ENCODE measurements at regions not wholly inside any gene's neighbourhood (a gene's known extent, or its start where the extent isn't known, plus 50 kb on each side); places are given as distances from the start of the nearest gene placed in this dataset.
"Not testable (repeated sequence)": the region's sequence is repeated elsewhere in the genome, so short reads cannot be mapped to it uniquely, and the experiment has no call there.

GRCh38 chr6:165854061-165854862 is 191.2 kb upstream of the PDE10A start:
- H3K4me3 ChIP-seq (ENCODE audit: low read depth, low read length): peak overlapping the region; percentile 24

GRCh38 chr6:165852676-165853075 is 189.6 kb upstream of the PDE10A start:
- H3K4me3 ChIP-seq (ENCODE audit: low read depth, low read length): no peak overlapping the region

GRCh38 chr6:165850434-165851019 is 187.5 kb upstream of the PDE10A start:
- no peak overlapping the region for H3K4me3 ChIP-seq (ENCODE audit: low read depth, low read length)

- no peak overlapping the region for H3K4me3 ChIP-seq (ENCODE audit: low read depth, low read length)
These were observed 186.7 kb upstream of the PDE10A start for GRCh38 chr6:165849534-165850430.

- H3K4me3 ChIP-seq (ENCODE audit: low read depth, low read length): no peak overlapping the region
These were observed 185.0 kb upstream of the PDE10A start for GRCh38 chr6:165848086-165848426.

GRCh38 chr6:165847407-165848085 is 184.5 kb upstream of the PDE10A start:
- H3K4me3 ChIP-seq (ENCODE audit: low read depth, low read length): no peak overlapping the region

GRCh38 chr6:165846123-165846966 is 183.3 kb upstream of the PDE10A start:
- no peak overlapping the region for H3K4me3 ChIP-seq (ENCODE audit: low read depth, low read length)

- no peak overlapping the region for H3K4me3 ChIP-seq (ENCODE audit: low read depth, low read length)
These were observed 182.5 kb upstream of the PDE10A start for GRCh38 chr6:165845493-165845892.

- no peak overlapping the region for H3K4me3 ChIP-seq (ENCODE audit: low read depth, low read length)
These were observed 181.8 kb upstream of the PDE10A start for GRCh38 chr6:165844801-165845364.

GRCh38 chr6:165844232-165844631 is 181.2 kb upstream of the PDE10A start:
- no peak overlapping the region for H3K4me3 ChIP-seq (ENCODE audit: low read depth, low read length)

GRCh38 chr6:165843568-165844113 is 180.6 kb upstream of the PDE10A start:
- no peak overlapping the region for H3K4me3 ChIP-seq (ENCODE audit: low read depth, low read length)

GRCh38 chr6:165843121-165843520 is 180.1 kb upstream of the PDE10A start:
- H3K4me3 ChIP-seq (ENCODE audit: low read depth, low read length): no peak overlapping the region

- H3K4me3 ChIP-seq (ENCODE audit: low read depth, low read length): no peak overlapping the region
These were observed 179.4 kb upstream of the PDE10A start for GRCh38 chr6:165842281-165842936.

GRCh38 chr6:165841153-165841558 is 178.1 kb upstream of the PDE10A start:
- H3K4me3 ChIP-seq (ENCODE audit: low read depth, low read length): no peak overlapping the region

GRCh38 chr6:165837948-165838745 is 175.1 kb upstream of the PDE10A start:
- no peak overlapping the region for H3K4me3 ChIP-seq (ENCODE audit: low read depth, low read length)

GRCh38 chr6:165836648-165837047 is 173.6 kb upstream of the PDE10A start:
- H3K4me3 ChIP-seq (ENCODE audit: low read depth, low read length): not testable (repeated sequence)

- no peak overlapping the region for H3K4me3 ChIP-seq (ENCODE audit: low read depth, low read length)
These were observed 172.4 kb upstream of the PDE10A start for GRCh38 chr6:165835410-165835851.

- no peak overlapping the region for H3K4me3 ChIP-seq (ENCODE audit: low read depth, low read length)
These were observed 171.7 kb upstream of the PDE10A start for GRCh38 chr6:165834613-165835259.
